ENCODE measurements at regions not wholly inside any gene's neighbourhood (a gene's known extent, or its start where the extent isn't known, plus 50 kb on each side); places are given as distances from the start of the nearest gene placed in this dataset.

DNA sequence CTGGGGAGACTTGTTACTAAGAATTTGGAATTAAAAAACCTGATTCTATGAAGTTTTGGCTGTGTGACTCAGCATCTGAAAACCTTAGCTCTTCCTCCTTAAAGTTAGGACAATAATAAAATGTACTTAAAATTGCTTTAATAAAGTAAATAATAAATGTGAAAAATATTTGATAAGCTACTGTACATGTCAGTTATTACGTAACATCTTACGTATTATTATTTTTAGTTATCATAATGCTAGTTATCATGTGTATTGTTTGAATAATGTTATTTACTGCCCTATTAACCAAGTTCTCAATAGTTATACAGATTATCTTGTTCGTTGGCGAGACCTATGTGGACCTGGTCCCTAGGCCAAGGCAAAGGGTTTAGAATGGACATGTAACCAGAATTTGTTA is 449.2 kb upstream of the ADGRL3 start:
- in situ Hi-C loops (cut with HindIII; ENCODE audit: low pct_unique_long_range_greater_than_20kb, low sequenced_read_pairs), result no loop called here

DNA sequence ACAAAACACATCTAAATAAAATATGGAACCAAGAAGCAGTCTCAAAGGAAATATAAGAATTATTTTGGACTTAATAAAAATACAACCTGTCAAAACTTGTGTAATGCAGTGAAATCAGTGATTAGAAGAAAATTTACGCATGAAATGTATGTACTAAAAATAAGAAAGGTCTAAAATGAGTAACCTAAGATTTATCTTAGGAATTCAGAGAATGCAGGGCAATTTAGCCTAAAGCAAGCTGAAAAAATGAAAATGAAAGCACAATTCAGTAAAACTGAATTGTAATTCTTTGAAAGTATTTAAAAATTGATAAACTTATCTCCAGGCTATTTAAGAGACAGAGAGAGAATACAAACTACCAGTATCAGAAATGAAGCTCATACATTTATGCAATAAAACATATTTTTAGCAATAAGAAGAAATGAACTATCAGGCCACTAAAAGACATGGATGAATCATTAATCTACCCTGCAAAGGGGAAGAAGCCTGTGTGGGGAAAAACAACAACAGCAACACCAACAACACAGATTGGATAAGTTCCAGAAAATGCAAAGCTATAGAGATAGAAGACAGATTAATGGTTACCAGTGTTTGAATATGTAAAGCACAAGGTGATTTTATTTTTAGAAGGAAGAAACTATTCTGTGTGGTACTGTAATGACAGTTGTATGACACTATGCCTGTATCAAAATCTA is 442.0 kb upstream of the ADGRL3 start:
- DNase-seq (ENCODE audit: low read depth), result no peak
- in situ Hi-C loops (cut with HindIII; ENCODE audit: low pct_unique_long_range_greater_than_20kb, low sequenced_read_pairs), result no loop called here

More for the DNA sequence above, 449.2 kb upstream of the ADGRL3 start:
- no peak for DNase-seq (ENCODE audit: low read depth)

DNA sequence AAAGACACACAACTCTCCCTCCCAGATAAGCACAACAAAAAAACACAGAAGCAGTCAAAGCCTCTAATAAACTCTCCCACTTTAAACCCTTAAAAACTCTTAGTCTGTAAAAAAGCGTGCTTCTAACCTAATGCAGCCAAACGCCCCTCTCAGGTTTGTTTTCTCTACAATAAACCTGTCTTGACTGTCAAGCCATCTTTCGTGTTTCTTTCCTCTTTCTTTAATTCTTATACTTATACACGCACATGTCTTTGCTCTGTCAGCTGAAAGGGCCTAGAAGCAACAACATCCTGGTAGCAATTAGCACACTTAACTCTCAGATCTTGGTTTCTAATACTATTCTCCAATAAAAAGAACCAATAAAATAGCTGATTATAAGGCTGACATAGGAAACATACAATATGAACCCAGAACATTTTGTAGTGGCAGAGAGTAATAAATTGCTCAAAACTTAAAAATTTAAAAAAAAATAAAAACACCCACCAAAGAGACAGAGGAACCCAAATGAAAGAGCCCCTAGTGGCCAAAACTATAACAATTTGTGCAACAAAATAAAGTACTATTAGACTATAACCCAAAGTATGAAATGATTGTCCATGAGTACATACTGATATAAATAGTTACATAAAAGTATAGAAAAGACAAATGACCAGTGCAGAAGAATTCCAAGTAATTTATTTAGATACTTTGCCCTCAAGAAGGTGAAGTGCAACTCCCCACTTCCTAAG is 440.4 kb upstream of the ADGRL3 start:
- in situ Hi-C loops (cut with HindIII; ENCODE audit: low pct_unique_long_range_greater_than_20kb, low sequenced_read_pairs), result no loop called here
- DNase-seq (ENCODE audit: low read depth), result no peak

DNA sequence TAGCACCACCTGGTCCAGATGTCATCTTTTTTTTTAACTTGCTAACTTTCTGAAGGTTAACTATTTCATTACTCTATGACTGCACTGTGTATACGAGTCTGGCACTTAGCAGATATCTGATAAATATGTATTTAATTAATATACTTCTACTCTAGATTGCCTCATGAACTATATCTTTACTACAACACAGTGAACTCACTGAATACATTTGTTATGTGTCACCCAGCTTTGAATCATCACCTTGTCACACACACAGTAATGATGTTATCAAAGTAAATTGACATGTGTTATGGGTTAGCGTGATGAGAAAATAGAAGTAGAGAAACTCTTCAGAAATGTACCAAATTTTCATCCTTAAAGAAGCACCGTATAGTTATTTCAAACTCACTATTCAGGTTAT is 419.3 kb upstream of the ADGRL3 start:
- DNase-seq (ENCODE audit: low read depth), result no peak

DNA sequence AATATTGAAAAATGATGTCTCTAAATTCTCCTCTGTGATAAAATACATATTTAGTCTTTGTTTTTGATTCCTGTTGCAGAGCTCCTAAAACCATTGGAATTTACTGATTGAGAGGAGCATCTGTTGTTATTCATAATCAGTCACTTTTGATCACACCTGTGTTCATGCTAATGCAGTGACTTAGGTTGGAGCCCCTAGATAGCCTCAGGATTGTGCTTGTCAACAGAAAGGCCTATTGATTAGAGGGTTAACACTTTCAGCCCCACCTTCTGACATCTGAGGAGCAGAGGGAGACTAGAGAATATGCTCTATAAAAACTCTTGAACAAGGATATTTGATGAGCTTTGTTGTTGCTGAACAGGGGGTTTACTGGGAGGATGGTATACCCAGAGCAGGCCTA is 409.5 kb upstream of the ADGRL3 start:
- no peak for DNase-seq (ENCODE audit: low read depth)
- in situ Hi-C loops (cut with HindIII; ENCODE audit: low pct_unique_long_range_greater_than_20kb, low sequenced_read_pairs), result no loop called here

More for the DNA sequence above, 419.3 kb upstream of the ADGRL3 start:
- in situ Hi-C loops (cut with HindIII; ENCODE audit: low pct_unique_long_range_greater_than_20kb, low sequenced_read_pairs), result no loop called here

DNA sequence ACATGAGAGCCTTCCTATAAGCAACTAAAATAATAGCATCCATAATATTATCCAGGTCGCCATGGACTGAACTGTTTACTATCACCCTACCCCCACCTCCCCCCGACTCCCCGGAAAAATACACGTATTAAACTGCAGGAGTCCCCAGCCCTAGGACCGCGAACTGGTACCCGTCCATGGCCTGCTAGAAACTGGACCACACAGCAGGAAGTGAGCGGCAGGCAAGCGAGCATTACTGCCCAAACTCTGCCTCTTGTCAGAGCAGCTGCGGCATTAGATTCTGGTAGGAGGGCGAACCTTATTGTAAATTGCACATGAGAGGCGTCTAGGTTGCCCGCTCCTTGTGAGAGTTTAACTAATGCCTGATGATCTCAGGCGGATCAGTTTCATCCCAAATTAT is 405.8 kb upstream of the ADGRL3 start:
- DNase-seq (ENCODE audit: low read depth), result no peak
- in situ Hi-C loops (cut with HindIII; ENCODE audit: low pct_unique_long_range_greater_than_20kb, low sequenced_read_pairs), result no loop called here

DNA sequence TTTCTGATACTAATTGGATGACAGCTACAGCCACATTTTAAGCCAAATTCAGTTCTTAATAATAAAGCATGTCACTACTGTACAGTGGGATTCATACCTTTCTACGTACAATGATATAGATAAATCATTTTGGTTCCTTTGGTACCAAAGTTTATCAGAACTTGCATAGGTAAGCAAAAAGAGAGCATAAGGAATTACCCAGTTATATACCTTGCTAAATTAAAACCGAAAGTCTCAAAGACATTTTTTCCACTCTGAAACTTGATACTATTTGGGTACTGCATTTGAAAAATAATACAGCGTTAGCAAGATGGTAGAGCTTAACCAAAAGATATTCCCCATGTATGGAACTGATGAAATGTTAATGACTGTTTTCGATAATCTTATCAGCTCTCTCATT is 400.9 kb upstream of the ADGRL3 start:
- in situ Hi-C loops (cut with HindIII; ENCODE audit: low pct_unique_long_range_greater_than_20kb, low sequenced_read_pairs), result no loop called here

DNA sequence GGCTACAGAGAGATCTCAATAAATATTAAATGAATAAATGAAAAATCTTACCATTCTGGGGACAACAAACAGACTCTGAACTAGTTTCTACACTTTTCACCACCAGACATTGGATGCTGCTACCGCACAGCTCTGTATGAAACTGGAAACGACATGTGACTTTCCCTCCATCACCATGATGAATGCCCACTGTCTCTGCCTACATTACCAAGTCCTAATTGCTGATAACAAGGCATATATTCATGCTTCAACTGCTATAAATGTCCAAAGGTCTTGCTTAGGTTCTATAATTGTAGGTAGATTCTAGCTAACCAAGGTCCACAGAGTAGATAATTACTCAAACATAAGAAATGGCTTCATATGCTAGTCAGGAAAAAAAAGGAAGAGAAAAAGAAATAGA is 399.4 kb upstream of the ADGRL3 start:
- in situ Hi-C loops (cut with HindIII; ENCODE audit: low pct_unique_long_range_greater_than_20kb, low sequenced_read_pairs), result no loop called here

More for the DNA sequence above, 400.9 kb upstream of the ADGRL3 start:
- DNase-seq (ENCODE audit: low read depth), result no peak

DNA sequence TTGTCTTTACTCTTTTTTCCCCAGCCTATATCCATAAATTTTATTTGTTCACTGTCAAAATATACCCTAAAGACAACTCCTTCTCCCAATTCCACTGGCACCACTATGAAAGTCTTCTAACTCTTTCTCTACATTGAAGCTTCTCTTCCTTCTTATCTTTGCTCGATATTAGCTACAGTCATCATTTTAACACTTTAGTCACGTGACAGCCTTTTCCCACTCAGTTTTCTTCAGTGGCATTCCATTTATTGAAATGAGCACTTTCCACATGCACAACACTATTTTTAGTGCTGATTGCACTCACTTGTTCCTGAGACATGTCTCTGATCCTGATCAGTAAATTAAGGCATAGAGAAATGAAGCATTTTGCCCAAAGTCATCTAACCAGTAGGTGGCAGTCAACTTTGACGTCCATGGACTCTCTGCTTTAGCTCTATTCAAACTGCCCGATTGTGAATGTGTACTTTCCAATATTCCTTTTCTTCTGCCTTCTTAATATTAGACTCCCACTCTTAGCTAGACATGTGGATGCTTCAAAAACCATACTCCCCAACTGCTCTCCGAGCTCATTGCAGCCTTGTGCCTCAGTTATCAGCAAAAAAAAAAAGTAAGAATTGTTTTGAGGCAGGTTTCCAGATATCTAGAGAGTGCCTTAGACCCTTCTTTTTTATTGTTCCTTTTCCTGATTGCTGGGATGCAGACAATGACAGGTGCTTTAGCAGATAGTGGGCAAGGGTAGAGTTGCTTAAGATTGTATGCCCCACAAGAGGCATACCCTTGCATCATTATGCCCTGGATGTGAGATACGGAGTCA is 394.4 kb upstream of the ADGRL3 start:
- no peak for DNase-seq (ENCODE audit: low read depth)
- in situ Hi-C loops (cut with HindIII; ENCODE audit: low pct_unique_long_range_greater_than_20kb, low sequenced_read_pairs), result no loop called here

More for the DNA sequence above, 399.4 kb upstream of the ADGRL3 start:
- DNase-seq (ENCODE audit: low read depth), result no peak

DNA sequence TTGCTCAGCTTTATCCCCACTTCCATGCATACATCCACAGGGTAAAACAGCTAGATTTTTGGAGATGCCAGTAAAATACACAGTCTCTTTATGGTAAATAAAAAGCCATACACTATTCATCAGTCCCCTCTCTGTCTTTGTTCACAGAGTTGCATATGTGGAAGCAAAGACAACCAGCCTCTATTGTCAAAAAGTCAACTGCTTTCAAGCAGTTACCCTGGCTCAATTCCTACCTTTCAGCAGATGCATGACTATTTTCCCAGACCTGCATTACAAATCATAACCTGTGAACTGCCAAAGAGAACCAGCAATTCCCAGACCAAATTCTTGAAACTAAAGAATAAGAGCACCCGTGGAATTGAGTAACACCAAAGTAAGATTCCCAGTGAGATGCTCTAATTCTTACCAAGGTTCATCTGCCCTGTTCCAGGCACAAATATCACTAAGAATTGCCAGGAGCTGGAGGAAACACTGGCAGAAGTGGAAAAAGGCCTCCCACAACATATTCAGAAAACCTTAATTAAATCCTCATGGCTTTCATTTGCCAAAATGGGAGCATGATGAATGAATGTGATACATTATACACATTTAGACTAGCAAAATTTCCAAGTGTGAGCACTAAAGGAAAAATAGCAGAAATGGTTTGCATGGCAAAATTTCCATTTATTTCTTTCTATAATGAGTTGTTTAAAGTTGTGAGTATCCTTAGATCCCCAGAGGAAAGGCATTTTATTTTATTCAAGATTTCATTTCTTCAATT is 391.2 kb upstream of the ADGRL3 start:
- no peak for DNase-seq (ENCODE audit: low read depth)
- in situ Hi-C loops (cut with HindIII; ENCODE audit: low pct_unique_long_range_greater_than_20kb, low sequenced_read_pairs), result no loop called here

DNA sequence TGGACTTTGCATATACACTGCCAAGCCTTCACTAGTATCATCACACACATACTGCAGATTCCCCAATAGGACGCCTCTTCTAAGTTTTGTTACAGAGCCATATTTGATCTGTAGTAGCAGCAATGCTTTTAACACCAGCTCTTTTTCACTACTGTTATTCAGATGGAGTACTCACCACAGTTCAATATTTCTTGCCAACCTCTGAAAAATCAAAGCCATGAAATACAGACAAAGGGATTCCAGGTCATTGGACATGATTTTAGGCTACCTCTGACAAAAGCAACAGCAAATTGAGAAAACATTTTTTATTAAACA is 390.7 kb upstream of the ADGRL3 start:
- no peak for DNase-seq (ENCODE audit: low read depth)
- in situ Hi-C loops (cut with HindIII; ENCODE audit: low pct_unique_long_range_greater_than_20kb, low sequenced_read_pairs), result no loop called here

DNA sequence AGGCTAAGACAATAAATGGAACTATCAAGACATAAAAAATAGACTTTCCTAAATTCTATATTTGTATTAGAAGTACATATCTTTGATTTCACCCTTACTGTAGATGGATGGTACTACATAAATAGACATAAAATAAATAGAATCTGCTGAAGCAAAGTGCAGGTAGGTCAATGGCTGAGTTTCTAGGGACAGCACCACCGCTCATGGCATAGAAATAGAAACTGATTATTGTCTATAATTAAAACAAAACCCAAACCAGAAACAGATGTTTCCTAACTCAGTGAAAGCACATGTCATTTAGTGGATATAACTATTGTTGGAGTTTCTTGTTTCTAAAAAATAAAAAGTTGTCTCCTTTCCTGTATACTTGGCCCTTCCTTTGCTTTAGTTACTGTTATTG is 387.3 kb upstream of the ADGRL3 start:
- in situ Hi-C loops (cut with HindIII; ENCODE audit: low pct_unique_long_range_greater_than_20kb, low sequenced_read_pairs), result no loop called here
- DNase-seq (ENCODE audit: low read depth), result no peak

DNA sequence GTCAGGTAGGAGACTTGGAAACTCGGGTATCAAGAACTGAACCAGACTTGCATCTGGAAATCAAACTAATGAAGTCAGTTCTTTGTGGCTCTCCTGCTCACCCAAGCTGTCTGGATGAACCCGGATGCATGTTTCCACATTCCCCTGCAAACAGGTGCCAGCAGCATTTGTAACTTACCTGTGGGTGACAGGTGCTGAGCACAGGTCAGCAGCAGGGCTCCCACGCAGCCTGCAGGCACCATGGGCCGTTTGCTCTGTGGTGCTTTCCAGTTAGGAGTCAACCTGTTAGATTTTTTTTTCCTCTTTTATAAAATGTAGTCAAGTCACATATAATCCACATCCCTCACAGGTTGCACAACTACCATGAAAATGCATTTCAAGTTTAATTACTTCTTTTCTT is 385.6 kb upstream of the ADGRL3 start:
- DNase-seq (ENCODE audit: low read depth), result no peak
- in situ Hi-C loops (cut with HindIII; ENCODE audit: low pct_unique_long_range_greater_than_20kb, low sequenced_read_pairs), result no loop called here

DNA sequence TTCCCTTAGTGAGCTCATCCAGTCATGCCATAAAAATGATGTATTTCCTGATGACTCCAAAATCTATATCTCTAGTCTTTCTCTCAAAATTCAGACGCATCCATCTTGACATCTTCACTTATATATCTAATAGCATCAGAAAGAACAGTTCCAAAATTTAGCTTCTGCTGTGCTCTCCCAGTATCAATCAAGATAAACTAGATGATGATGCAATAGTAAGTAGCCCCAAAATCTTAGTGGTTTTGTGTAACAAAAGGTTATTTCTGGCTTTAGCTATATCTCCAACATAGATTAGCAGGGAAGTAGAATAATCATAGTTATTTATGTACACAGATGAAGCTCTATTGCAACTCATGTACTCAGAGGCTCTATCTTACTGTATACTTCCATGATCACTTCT is 382.5 kb upstream of the ADGRL3 start:
- in situ Hi-C loops (cut with HindIII; ENCODE audit: low pct_unique_long_range_greater_than_20kb, low sequenced_read_pairs), result no loop called here
- DNase-seq (ENCODE audit: low read depth), result no peak

DNA sequence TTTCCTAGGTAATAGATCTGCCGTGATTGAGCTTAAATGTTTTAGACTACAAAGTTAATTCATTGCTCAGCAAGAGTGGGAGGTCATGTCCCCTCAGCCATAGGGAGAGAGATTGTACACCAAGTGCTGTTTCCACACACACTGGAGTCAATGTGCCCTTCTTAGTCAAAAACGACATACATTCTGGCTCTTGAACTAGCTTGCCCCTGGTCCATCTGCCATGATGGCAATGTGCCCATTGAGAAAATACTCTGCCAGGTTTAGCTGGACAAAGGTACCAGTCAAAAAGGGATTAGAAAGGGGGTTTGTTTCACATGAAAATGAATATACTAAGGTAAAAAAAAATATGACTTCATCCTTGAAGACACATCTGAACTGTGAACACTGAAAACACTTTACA is 377.1 kb upstream of the ADGRL3 start:
- in situ Hi-C loops (cut with HindIII; ENCODE audit: low pct_unique_long_range_greater_than_20kb, low sequenced_read_pairs), result no loop called here
- DNase-seq (ENCODE audit: low read depth), result no peak

DNA sequence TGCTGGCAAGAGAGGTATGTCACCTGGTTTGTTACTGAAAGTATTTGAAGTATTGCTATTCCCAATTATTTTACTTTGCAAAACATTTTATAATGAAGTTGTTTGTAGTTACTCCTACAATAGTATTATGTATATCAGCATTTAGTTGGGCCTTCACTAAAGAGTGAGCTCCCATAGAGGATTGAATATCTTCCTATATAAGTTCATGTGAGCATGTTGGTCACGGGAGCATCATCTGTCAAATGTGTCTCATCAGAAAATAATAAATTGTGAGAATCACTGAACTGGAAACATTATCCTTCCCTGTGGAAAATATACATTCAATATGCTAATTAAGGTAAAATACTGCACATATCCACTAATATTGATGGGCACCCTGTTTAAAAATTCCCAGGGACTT is 360.1 kb upstream of the ADGRL3 start:
- in situ Hi-C loops (cut with HindIII; ENCODE audit: low pct_unique_long_range_greater_than_20kb, low sequenced_read_pairs), result no loop called here
- no peak for DNase-seq (ENCODE audit: low read depth)

DNA sequence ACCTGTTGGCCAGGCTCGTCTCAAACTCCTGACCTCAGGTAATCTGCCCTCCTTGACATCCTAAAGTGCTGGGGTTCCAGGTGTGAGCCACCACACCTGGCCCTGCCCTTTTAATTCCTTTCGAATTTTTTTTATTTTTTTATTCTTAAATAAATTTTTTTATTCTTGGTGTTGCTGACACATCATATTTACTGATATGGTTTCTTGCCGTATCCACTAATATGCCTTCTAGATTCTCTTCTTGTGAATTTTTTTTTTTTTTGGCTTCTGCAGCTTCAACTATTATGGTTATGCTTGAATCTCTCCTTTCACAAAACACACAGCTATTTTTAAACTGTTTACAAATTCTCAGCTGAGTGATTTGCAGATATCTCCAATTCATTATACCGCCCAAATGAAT is 353.4 kb upstream of the ADGRL3 start:
- in situ Hi-C loops (cut with HindIII; ENCODE audit: low pct_unique_long_range_greater_than_20kb, low sequenced_read_pairs), result no loop called here
- no peak for DNase-seq (ENCODE audit: low read depth)

DNA sequence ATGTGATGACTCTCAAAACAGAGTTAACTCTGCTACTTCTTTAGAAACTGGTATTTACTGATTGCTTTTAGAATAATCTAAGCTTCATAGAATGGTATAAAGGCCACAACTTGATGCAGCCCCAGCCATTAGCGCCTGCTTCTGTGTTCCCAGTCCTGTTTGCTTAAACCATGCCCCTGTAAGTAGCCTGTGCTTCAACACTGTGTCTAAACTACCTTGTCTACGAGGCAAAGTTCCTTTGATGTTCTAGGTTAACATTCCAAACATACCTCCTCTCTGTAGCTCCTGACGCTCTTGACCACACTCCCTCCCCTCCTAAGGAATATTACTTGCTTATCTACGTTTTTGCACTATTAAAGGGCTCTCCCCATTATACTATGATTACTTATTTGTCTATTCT is 352.5 kb upstream of the ADGRL3 start:
- no peak for DNase-seq (ENCODE audit: low read depth)
- in situ Hi-C loops (cut with HindIII; ENCODE audit: low pct_unique_long_range_greater_than_20kb, low sequenced_read_pairs), result no loop called here

Data from Caki2 (cell line).